HepG2 (cell line): ENCODE measurements at regions not wholly inside any gene's neighbourhood (a gene's known extent, or its start where the extent isn't known, plus 50 kb on each side); places are given as distances from the start of the nearest gene placed in this dataset.
A peak's percentile ranks its signal among the peaks of the same experiment; 100 is the strongest.

Experiments used
- ATAC-seq: fragments of 200-7000 bp; cut with Tn5 transposase; 3 replicates; pipeline ENCODE4 v1.9.1; 2020; ENCODE audit warnings: mild to moderate bottlenecking, moderate library complexity
- BruUV-seq: library from RNA; stranded (reverse); fragments of 400-500 nt; replicated peaks from 2 replicates; lab custom pipeline; 2021; lab: Mats Ljungman, UMichigan
- CTCF ChIA-PET: fragments of 300-600 bp; formaldehyde crosslinking; extraction: SDS; loops from one replicate; lab custom pipeline; 2021; ENCODE audit warnings: low total read pairs, inconsistent platforms, low intra/inter-chr PET ratio; lab: Yijun Ruan, JAX
- POLR2A ChIA-PET: fragments of 350-600 bp; sonication (Branson Sonifier 250); formaldehyde crosslinking; loops from one replicate; lab custom pipeline; 2020; ENCODE audit warnings: antibody characterized with exemption, inconsistent platforms; lab: Yijun Ruan, JAX
- DNase-seq: peaks from one replicate; pipeline ENCODE4 v3.0.0-alpha.2; 2015; ENCODE audit warnings: low spot score
- FAIRE-seq: peaks from 3 replicates; lab custom pipeline; 2011; peaks lifted over from hg19 to GRCh38; lab: Jason Lieb, UNC
- H2AFZ ChIP-seq: one replicate; pipeline ENCODE4 v1.6.1; 2011; ENCODE audit warnings: low read length, inconsistent platforms
- H3K27ac ChIP-seq: fragments of 300-600 bp; 3 replicates; pipeline ENCODE4 v1.8.0; 2011; ENCODE audit warnings: mixed run types, mild to moderate bottlenecking, mixed read lengths, low read length, inconsistent platforms; ENCODE audit not compliant: insufficient read depth; ENCODE audit errors: extremely low read length
- H3K27me3 ChIP-seq, 2 experiments: fragments of 200-600 bp in 1 of 2; 2 replicates in 1 of 2; 3 replicates in 1 of 2; pipeline versions ENCODE4 v1.6.0 to v1.8.0; 2011; ENCODE audit warnings: low read length in 2 of 2, mild to moderate bottlenecking in 2 of 2, moderate library complexity in 2 of 2, inconsistent platforms in 1 of 2; ENCODE audit not compliant: insufficient read depth in 2 of 2, control insufficient read depth in 1 of 2
- H3K36me3 ChIP-seq, 2 experiments: fragments of 200-600 bp in 1 of 2; replicated peaks in 1 of 2; 2 replicates in 1 of 2; 3 replicates in 1 of 2; pipeline versions ENCODE4 v1.5.1 to v1.8.0; 2011; ENCODE audit warnings: low read length in 2 of 2, inconsistent platforms in 1 of 2; ENCODE audit not compliant: insufficient read depth in 2 of 2, control insufficient read depth in 1 of 2
- H3K4me1 ChIP-seq: 2 replicates; pipeline ENCODE4 v1.5.1; 2012; ENCODE audit warnings: low read length, inconsistent platforms; ENCODE audit not compliant: insufficient read depth
- H3K4me2 ChIP-seq: 2 replicates; pipeline ENCODE4 v1.6.0; 2011; ENCODE audit warnings: low read depth, low read length, inconsistent platforms
- H3K4me3 ChIP-seq, 3 experiments: fragments of 200-600 bp in 1 of 3; sonication (generic), shearing (Covaris generic) in 1 of 3; replicated peaks in 1 of 3; 2 replicates each; pipeline ENCODE4 v1.5.1; 2011 to 2016; ENCODE audit warnings: low read length in 3 of 3, inconsistent platforms in 2 of 3, low read depth in 2 of 3, mild to moderate bottlenecking in 2 of 3, control low read depth in 1 of 3, mixed read lengths in 1 of 3; ENCODE audit not compliant: insufficient read depth in 1 of 3
- H3K79me2 ChIP-seq: one replicate; pipeline ENCODE4 v1.6.1; 2011; ENCODE audit warnings: low read length, inconsistent platforms; ENCODE audit not compliant: insufficient read depth
- H3K9ac ChIP-seq: 2 replicates; pipeline ENCODE4 v1.6.0; 2011; ENCODE audit warnings: mild to moderate bottlenecking, low read depth, low read length, inconsistent platforms; ENCODE audit not compliant: insufficient read depth
- H3K9me3 ChIP-seq: 2 replicates; pipeline ENCODE4 v1.5.1; 2012; ENCODE audit warnings: mild to moderate bottlenecking, low read length
- H4K20me1 ChIP-seq: 2 replicates; pipeline ENCODE4 v1.6.0; 2011; ENCODE audit warnings: inconsistent platforms, mild to moderate bottlenecking, low read length, moderate library complexity; ENCODE audit not compliant: insufficient read depth
- HNRNPUL1 ChIP-seq: fragments of 200-400 bp; formaldehyde crosslinking; IDR thresholded peaks from 2 replicates; pipeline ENCODE4 v1.6.1; 2017; ENCODE audit warnings: low read depth, mild to moderate bottlenecking, low read length, moderate library complexity
- TP53 ChIP-seq: sonication (generic); formaldehyde crosslinking; conservative IDR thresholded peaks from 2 replicates; pipeline ENCODE4 v1.4.0; 2020; ENCODE audit warnings: missing genetic modification reagents
- ZNF580 ChIP-seq: IDR thresholded peaks from 2 replicates; pipeline ENCODE4 v1.6.1; 2016; ENCODE audit warnings: low read depth, borderline replicate concordance
- ZNF598 ChIP-seq: sonication (generic); formaldehyde crosslinking; IDR thresholded peaks from 2 replicates; pipeline ENCODE4 v1.5.1; 2020; ENCODE audit warnings: mild to moderate bottlenecking, missing genetic modification reagents, borderline replicate concordance
- ZNF777 ChIP-seq: sonication (generic); formaldehyde crosslinking; IDR thresholded peaks from 2 replicates; pipeline ENCODE4 v1.4.0; 2020; ENCODE audit warnings: missing genetic modification reagents
- WGBS: methylation state at CpG from one replicate; pipeline ENCODE4 v1.1.6; 2017; ENCODE audit warnings: low lambda C conversion rate; 5-methylcytosine and 5-hydroxymethylcytosine counted together
- in situ Hi-C: cut with HindIII; loops from 2 replicates; pipeline ENCODE4 v1.10.0; 2017; ENCODE audit warnings: low pct_unique_long_range_greater_than_20kb; ENCODE audit not compliant: extremely low pct_ligation_motif_present
- intact Hi-C: fragments of 100-400 bp; cut with micrococcal nuclease; formaldehyde crosslinking; loops from one replicate; pipeline ENCODE4 v1.10.0; 2022; ENCODE audit not compliant: unreplicated experiment

GRCh38 chrX:87236830-87237440, 280.7 kb upstream of the KLHL4 start:
- WGBS, result 0% methylated on average over 1 of the region's 2 CpGs
- Histone ChIP-seq H3K4me3 (no peak overlapping the region), H4K20me1 (no peaks in the 10 kb centered on the region), H3K4me1 (no peaks in the 10 kb centered on the region), H3K27me3 (no peaks in the 10 kb centered on the region), H3K9me3 (no peaks in the 10 kb centered on the region), H2AFZ (no peak overlapping the region), H3K36me3 (no peaks in the 10 kb centered on the region), H3K79me2 (no peaks in the 10 kb centered on the region), H3K9ac (no peak overlapping the region), H3K27ac (no peak overlapping the region), H3K4me2 (no peak overlapping the region)
- in situ Hi-C loops (no loop called here), intact Hi-C loops (no loop called here)
- ChIA-PET CTCF (no interaction called here), POLR2A (no interaction called here)
- DNase-seq (no peak), FAIRE-seq (no peak), ATAC-seq (no peak)
- no TSS peak for BruUV-seq
- TF ChIP-seq ZNF777 (CRISPR knock-in tag) (no peak), ZNF580 (CRISPR knock-in tag) (no peak), ZNF598 (no peak)

GRCh38 chrX:87265518-87265917, 252.1 kb upstream of the KLHL4 start:
- H3K4me3 ChIP-seq, result no peak overlapping the region
- 60% methylated on average over 2 of the region's 5 CpGs for WGBS
- in situ Hi-C loops, result no loop called here

More at GRCh38 chrX:87265518-87265917, 252.1 kb upstream of the KLHL4 start:
- CTCF ChIA-PET, result no interaction called here
- DNase-seq (no peak), ATAC-seq (no peak), FAIRE-seq (no peak)
- POLR2A ChIA-PET, result no interaction called here
- Histone ChIP-seq H3K4me2 (no peak overlapping the region), H2AFZ (peak overlapping the region; percentile 54), H3K4me1 (no peaks in the 10 kb centered on the region), H3K27me3 (no peaks in the 10 kb centered on the region), H3K9me3 (no peaks in the 10 kb centered on the region), H3K36me3 (no peaks in the 10 kb centered on the region), H3K9ac (no peak overlapping the region), H3K79me2 (no peaks in the 10 kb centered on the region), H3K27ac (no peak overlapping the region), H4K20me1 (no peaks in the 10 kb centered on the region)
- BruUV-seq, result no TSS peak
- intact Hi-C loops, result no loop called here
- TF ChIP-seq HNRNPUL1, result no peak
- TF ChIP-seq TP53 (CRISPR knock-in tag), result peak; percentile 92; the same call in 1 of the 2 replicates
